ENCODE measurements at regions not wholly inside any gene's neighbourhood (a gene's known extent, or its start where the extent isn't known, plus 50 kb on each side); places are given as distances from the start of the nearest gene placed in this dataset.
A peak's percentile ranks its signal among the peaks of the same experiment; 100 is the strongest.

- DNase-seq (ENCODE audit: low spot score) = no peak
- no peak for TF ChIP-seq CTCF (IDR thresholded peaks at IDR 0.05; ENCODE audit: extremely low read depth, insufficient read depth, missing control alignments)
- in situ Hi-C loops (cut with MboI; ENCODE audit: low pct_unique_long_range_greater_than_20kb, low sequenced_read_pairs, unreplicated experiment) = no loop called here
Observed at GRCh38 chr4:133823177-133823576, 378.4 kb downstream of the PABPC4L start.

GRCh38 chr4:133812954-133813353, 388.6 kb downstream of the PABPC4L start:
- in situ Hi-C loops (cut with MboI; ENCODE audit: low pct_unique_long_range_greater_than_20kb, low sequenced_read_pairs, unreplicated experiment) = no loop called here
- TF ChIP-seq CTCF (IDR thresholded peaks at IDR 0.05; ENCODE audit: extremely low read depth, insufficient read depth, missing control alignments) = no peak
- no peak for DNase-seq (ENCODE audit: low spot score)

- no peak for TF ChIP-seq CTCF (IDR thresholded peaks at IDR 0.05; ENCODE audit: extremely low read depth, insufficient read depth, missing control alignments)
- DNase-seq (ENCODE audit: low spot score) = no peak
- in situ Hi-C loops (cut with MboI; ENCODE audit: low pct_unique_long_range_greater_than_20kb, low sequenced_read_pairs, unreplicated experiment) = no loop called here
Observed at GRCh38 chr4:133812236-133812635, 389.4 kb downstream of the PABPC4L start.

- TF ChIP-seq CTCF (IDR thresholded peaks at IDR 0.05; ENCODE audit: extremely low read depth, insufficient read depth, missing control alignments) = no peak
- DNase-seq (ENCODE audit: low spot score) = peak; percentile 6
- in situ Hi-C loops (cut with MboI; ENCODE audit: low pct_unique_long_range_greater_than_20kb, low sequenced_read_pairs, unreplicated experiment) = no loop called here
Observed at GRCh38 chr4:133808151-133808550, 393.4 kb downstream of the PABPC4L start.

- TF ChIP-seq CTCF (IDR thresholded peaks at IDR 0.05; ENCODE audit: extremely low read depth, insufficient read depth, missing control alignments) = no peak
- in situ Hi-C loops (cut with MboI; ENCODE audit: low pct_unique_long_range_greater_than_20kb, low sequenced_read_pairs, unreplicated experiment) = no loop called here
- DNase-seq (ENCODE audit: low spot score) = no peak
Observed at GRCh38 chr4:133803341-133803740, 398.2 kb downstream of the PABPC4L start.

GRCh38 chr4:133802359-133803140, 399.0 kb downstream of the PABPC4L start:
- DNase-seq (ENCODE audit: low spot score) = no peak
- in situ Hi-C loops (cut with MboI; ENCODE audit: low pct_unique_long_range_greater_than_20kb, low sequenced_read_pairs, unreplicated experiment) = no loop called here

More at GRCh38 chr4:133802359-133803140, 399.0 kb downstream of the PABPC4L start:
- TF ChIP-seq CTCF (IDR thresholded peaks at IDR 0.05; ENCODE audit: extremely low read depth, insufficient read depth, missing control alignments) = no peak

Measured in GM13977 (cell line).